Stimulated activated memory B cell treated with anti-CD40 and anti-IgM and Interleukin-4, amounts not matched to agents 10 μg/mL and 1 μg/mL and 100 μg/mL, for 72 hours (primary cell): ENCODE measurements at regions not wholly inside any gene's neighbourhood (a gene's known extent, or its start where the extent isn't known, plus 50 kb on each side); places are given as distances from the start of the nearest gene placed in this dataset.

ENCODE experiments used
- ATAC-seq: fragments of 150-1000 bp; cut with Tn5 transposase; 2 replicates; pipeline ENCODE4 v1.10.0; 2021
- H3K27ac Mint-ChIP-seq: one replicate; pipeline ENCODE4 v1.8.0; 2022; ENCODE audit warnings: mild to moderate bottlenecking, mixed read lengths
- H3K27me3 Mint-ChIP-seq: one replicate; pipeline ENCODE4 v1.8.0; 2022; ENCODE audit warnings: mixed read lengths
- H3K36me3 Mint-ChIP-seq: one replicate; pipeline ENCODE4 v1.8.0; 2022; ENCODE audit warnings: mixed read lengths
- H3K4me1 Mint-ChIP-seq: one replicate; pipeline ENCODE4 v1.8.0; 2022; ENCODE audit warnings: mixed read lengths
- H3K4me3 Mint-ChIP-seq: one replicate; pipeline ENCODE4 v1.8.0; 2022; ENCODE audit warnings: mild to moderate bottlenecking, moderate library complexity, mixed read lengths
- H3K9me3 Mint-ChIP-seq: one replicate; pipeline ENCODE4 v1.8.0; 2022; ENCODE audit warnings: mixed read lengths

GRCh38 chr20:56934888-56935287 lies 305.8 kb downstream of the TFAP2C start:
- Mint-ChIP-seq H3K4me1 (no peaks in the 10 kb centered on the region), H3K27me3 (peaks cover 11% of the 10 kb centered on the region), H3K9me3 (no peaks in the 10 kb centered on the region), H3K36me3 (no peaks in the 10 kb centered on the region), H3K4me3 (no peak overlapping the region), H3K27ac (no peak overlapping the region)
- ATAC-seq: no peak

- Mint-ChIP-seq H3K27ac (no peak overlapping the region), H3K4me3 (no peak overlapping the region), H3K4me1 (no peaks in the 10 kb centered on the region), H3K27me3 (no peaks in the 10 kb centered on the region), H3K9me3 (no peaks in the 10 kb centered on the region), H3K36me3 (no peaks in the 10 kb centered on the region)
- no peak for ATAC-seq
Observed at GRCh38 chr20:56940466-56940865, 311.4 kb downstream of the TFAP2C start.

GRCh38 chr20:56941101-56941686 lies 312.1 kb downstream of the TFAP2C start:
- Mint-ChIP-seq H3K9me3 (peaks cover 3% of the 10 kb centered on the region), H3K36me3 (no peaks in the 10 kb centered on the region), H3K27ac (no peak overlapping the region), H3K4me1 (no peaks in the 10 kb centered on the region), H3K4me3 (no peak overlapping the region), H3K27me3 (no peaks in the 10 kb centered on the region)
- no peak for ATAC-seq

- Mint-ChIP-seq H3K27me3 (peaks cover 13% of the 10 kb centered on the region), H3K4me3 (no peak overlapping the region), H3K9me3 (peaks cover 7% of the 10 kb centered on the region), H3K4me1 (no peaks in the 10 kb centered on the region), H3K36me3 (no peaks in the 10 kb centered on the region), H3K27ac (no peak overlapping the region)
- no peak for ATAC-seq
Observed at GRCh38 chr20:56943946-56944945, 315.1 kb downstream of the TFAP2C start.

- Mint-ChIP-seq H3K4me3 (no peak overlapping the region), H3K4me1 (no peaks in the 10 kb centered on the region), H3K9me3 (peaks cover 7% of the 10 kb centered on the region), H3K27ac (no peak overlapping the region), H3K36me3 (no peaks in the 10 kb centered on the region), H3K27me3 (peaks cover 13% of the 10 kb centered on the region)
- ATAC-seq: no peak
Observed at GRCh38 chr20:56945057-56945456, 316.0 kb downstream of the TFAP2C start.

GRCh38 chr20:56945901-56946300 lies 316.8 kb downstream of the TFAP2C start:
- Mint-ChIP-seq H3K36me3 (no peaks in the 10 kb centered on the region), H3K4me3 (no peak overlapping the region)
- no peak for ATAC-seq

GRCh38 chr20:56949318-56949717 lies 317.1 kb downstream of the BMP7 start:
- ATAC-seq: peak; percentile 24
- no peak overlapping the region for H3K27ac Mint-ChIP-seq
- peaks cover 10% of the 10 kb centered on the region for H3K9me3 Mint-ChIP-seq
- no peak overlapping the region for H3K4me3 Mint-ChIP-seq
- no peaks in the 10 kb centered on the region for H3K36me3 Mint-ChIP-seq
- H3K27me3 Mint-ChIP-seq: peaks cover 13% of the 10 kb centered on the region
- H3K4me1 Mint-ChIP-seq: no peaks in the 10 kb centered on the region

More at GRCh38 chr20:56945901-56946300, 316.8 kb downstream of the TFAP2C start:
- H3K27me3 Mint-ChIP-seq: peaks cover 13% of the 10 kb centered on the region
- H3K27ac Mint-ChIP-seq: no peak overlapping the region
- H3K4me1 Mint-ChIP-seq: no peaks in the 10 kb centered on the region
- H3K9me3 Mint-ChIP-seq: peaks cover 10% of the 10 kb centered on the region

- H3K4me3 Mint-ChIP-seq: no peak overlapping the region
- ATAC-seq: no peak
- peaks cover 4% of the 10 kb centered on the region for H3K9me3 Mint-ChIP-seq
- peaks cover 7% of the 10 kb centered on the region for H3K27me3 Mint-ChIP-seq
- no peak overlapping the region for H3K27ac Mint-ChIP-seq
- no peaks in the 10 kb centered on the region for H3K36me3 Mint-ChIP-seq
- H3K4me1 Mint-ChIP-seq: no peaks in the 10 kb centered on the region
Observed at GRCh38 chr20:56952258-56953047, 314.0 kb downstream of the BMP7 start.

GRCh38 chr20:56953048-56953586 lies 313.3 kb downstream of the BMP7 start:
- H3K9me3 Mint-ChIP-seq: peaks cover 3% of the 10 kb centered on the region
- no peak for ATAC-seq
- no peak overlapping the region for H3K4me3 Mint-ChIP-seq
- H3K27ac Mint-ChIP-seq: no peak overlapping the region
- H3K4me1 Mint-ChIP-seq: no peaks in the 10 kb centered on the region
- no peaks in the 10 kb centered on the region for H3K36me3 Mint-ChIP-seq
- H3K27me3 Mint-ChIP-seq: peaks cover 12% of the 10 kb centered on the region

GRCh38 chr20:56954797-56955196 lies 311.6 kb downstream of the BMP7 start:
- no peaks in the 10 kb centered on the region for H3K36me3 Mint-ChIP-seq

GRCh38 chr20:56955680-56956079 lies 310.8 kb downstream of the BMP7 start:
- ATAC-seq: no peak
- Mint-ChIP-seq H3K4me3 (no peak overlapping the region), H3K27me3 (peaks cover 13% of the 10 kb centered on the region), H3K36me3 (no peaks in the 10 kb centered on the region), H3K4me1 (no peaks in the 10 kb centered on the region), H3K9me3 (peaks cover under 1% of the 10 kb centered on the region), H3K27ac (no peak overlapping the region)

More at GRCh38 chr20:56954797-56955196, 311.6 kb downstream of the BMP7 start:
- H3K4me3 Mint-ChIP-seq: no peak overlapping the region
- peaks cover 3% of the 10 kb centered on the region for H3K9me3 Mint-ChIP-seq
- no peaks in the 10 kb centered on the region for H3K4me1 Mint-ChIP-seq
- H3K27me3 Mint-ChIP-seq: peaks cover 13% of the 10 kb centered on the region
- no peak overlapping the region for H3K27ac Mint-ChIP-seq
- ATAC-seq: no peak

GRCh38 chr20:56956534-56956933 lies 309.9 kb downstream of the BMP7 start:
- H3K27ac Mint-ChIP-seq: no peak overlapping the region

GRCh38 chr20:56957737-56958553 lies 308.5 kb downstream of the BMP7 start:
- Mint-ChIP-seq H3K9me3 (no peaks in the 10 kb centered on the region), H3K27ac (no peak overlapping the region), H3K27me3 (peaks cover 13% of the 10 kb centered on the region), H3K4me1 (no peaks in the 10 kb centered on the region), H3K36me3 (no peaks in the 10 kb centered on the region), H3K4me3 (no peak overlapping the region)
- no peak for ATAC-seq

More at GRCh38 chr20:56956534-56956933, 309.9 kb downstream of the BMP7 start:
- Mint-ChIP-seq H3K9me3 (no peaks in the 10 kb centered on the region), H3K4me3 (no peak overlapping the region), H3K27me3 (peaks cover 13% of the 10 kb centered on the region), H3K4me1 (no peaks in the 10 kb centered on the region), H3K36me3 (no peaks in the 10 kb centered on the region)
- ATAC-seq: no peak

GRCh38 chr20:56964901-56965300 lies 301.5 kb downstream of the BMP7 start:
- H3K9me3 Mint-ChIP-seq: peaks cover 8% of the 10 kb centered on the region
- H3K27me3 Mint-ChIP-seq: no peaks in the 10 kb centered on the region
- ATAC-seq: no peak
- no peak overlapping the region for H3K4me3 Mint-ChIP-seq
- H3K4me1 Mint-ChIP-seq: no peaks in the 10 kb centered on the region
- no peak overlapping the region for H3K27ac Mint-ChIP-seq
- H3K36me3 Mint-ChIP-seq: no peaks in the 10 kb centered on the region
